ENCODE measurements at regions not wholly inside any gene's neighbourhood (a gene's known extent, or its start where the extent isn't known, plus 50 kb on each side); places are given as distances from the start of the nearest gene placed in this dataset.

GRCh38 chr18:56062931-56063330, 474.9 kb upstream of the TCF4 start:
- Mint-ChIP-seq H3K27me3 (peaks cover 6% of the 10 kb centered on the region), H3K4me3 (no peak overlapping the region), H3K9me3 (no peaks in the 10 kb centered on the region), H3K27ac (no peak overlapping the region), H3K4me1 (no peaks in the 10 kb centered on the region), H3K36me3 (ENCODE audit: low read depth) (no peaks in the 10 kb centered on the region)
- ChIA-PET POLR2A (no interaction called here), CTCF (no interaction called here)
- DNase-seq (no peak), ATAC-seq (ENCODE audit: low read depth) (no peak)
- intact Hi-C loops (cut with micrococcal nuclease), result no loop called here
- no peak for TF ChIP-seq CTCF (IDR thresholded peaks at IDR 0.05)

GRCh38 chr18:56060967-56061541, 473.1 kb upstream of the TCF4 start:
- ChIA-PET POLR2A (no interaction called here), CTCF (no interaction called here)
- Mint-ChIP-seq H3K27me3 (peaks cover 5% of the 10 kb centered on the region), H3K27ac (no peak overlapping the region), H3K4me1 (no peaks in the 10 kb centered on the region), H3K4me3 (no peak overlapping the region), H3K9me3 (no peaks in the 10 kb centered on the region), H3K36me3 (ENCODE audit: low read depth) (no peaks in the 10 kb centered on the region)
- no peak for TF ChIP-seq CTCF (IDR thresholded peaks at IDR 0.05)
- ATAC-seq (ENCODE audit: low read depth) (no peak), DNase-seq (no peak)
- intact Hi-C loops (cut with micrococcal nuclease), result no loop called here

GRCh38 chr18:56052202-56052601, 464.2 kb upstream of the TCF4 start:
- Mint-ChIP-seq H3K27me3 (no peaks in the 10 kb centered on the region), H3K27ac (no peak overlapping the region), H3K36me3 (ENCODE audit: low read depth) (peaks cover 6% of the 10 kb centered on the region), H3K9me3 (peaks cover 12% of the 10 kb centered on the region), H3K4me1 (no peaks in the 10 kb centered on the region), H3K4me3 (no peak overlapping the region)
- ChIA-PET POLR2A (interaction anchor here (1.1 kb wide), 1 partner anchor 9 kb away, joined by 3 read pairs; no protein-coding TSS in a partner anchor), CTCF (no interaction called here)
- ATAC-seq (ENCODE audit: low read depth) (no peak), DNase-seq (no peak)
- intact Hi-C loops (cut with micrococcal nuclease), result no loop called here
- no peak for TF ChIP-seq CTCF (IDR thresholded peaks at IDR 0.05)

GRCh38 chr18:56044239-56044638, 456.2 kb upstream of the TCF4 start:
- Mint-ChIP-seq H3K4me1 (no peaks in the 10 kb centered on the region), H3K36me3 (ENCODE audit: low read depth) (peaks cover 6% of the 10 kb centered on the region), H3K27ac (no peak overlapping the region), H3K27me3 (no peaks in the 10 kb centered on the region), H3K9me3 (peaks cover 15% of the 10 kb centered on the region), H3K4me3 (no peak overlapping the region)
- intact Hi-C loops (cut with micrococcal nuclease), result no loop called here
- ChIA-PET POLR2A (no interaction called here), CTCF (no interaction called here)
- no peak for TF ChIP-seq CTCF (IDR thresholded peaks at IDR 0.05)
- no peak for DNase-seq
- ATAC-seq (ENCODE audit: low read depth), result no peak

GRCh38 chr18:56043641-56044061, 455.7 kb upstream of the TCF4 start:
- no peaks in the 10 kb centered on the region for H3K27me3 Mint-ChIP-seq
- TF ChIP-seq CTCF (IDR thresholded peaks at IDR 0.05), result no peak
- H3K9me3 Mint-ChIP-seq, result peaks cover 13% of the 10 kb centered on the region
- H3K27ac Mint-ChIP-seq, result no peak overlapping the region
- no peak overlapping the region for H3K4me3 Mint-ChIP-seq
- ChIA-PET CTCF (no interaction called here), POLR2A (interaction anchor here (0.9 kb wide), 1 partner anchor 9 kb away, joined by 3 read pairs; no protein-coding TSS in a partner anchor)
- H3K4me1 Mint-ChIP-seq, result peaks cover 3% of the 10 kb centered on the region
- peaks cover 6% of the 10 kb centered on the region for H3K36me3 Mint-ChIP-seq (ENCODE audit: low read depth)
- DNase-seq (no peak), ATAC-seq (ENCODE audit: low read depth) (no peak)
- intact Hi-C loops (cut with micrococcal nuclease), result no loop called here

All from activated B cell treated with CpG ODN at 0.5 μM for 24 hours (primary cell).